Hepatocyte (in vitro differentiated cells): ENCODE measurements at regions not wholly inside any gene's neighbourhood (a gene's known extent, or its start where the extent isn't known, plus 50 kb on each side); places are given as distances from the start of the nearest gene placed in this dataset.
"Not testable (repeated sequence)": the region's sequence is repeated elsewhere in the genome, so short reads cannot be mapped to it uniquely, and the experiment has no call there.

ENCODE experiments used
- DNase-seq: peaks from one replicate; pipeline ENCODE4 v3.0.0-alpha.2; 2016; ENCODE audit warnings: low spot score
- H2AFZ ChIP-seq: fragments of 200-600 bp; sonication (generic); 2 replicates; pipeline ENCODE4 v1.6.0; 2016; ENCODE audit warnings: antibody characterized with exemption, mild to moderate bottlenecking
- H3K27ac ChIP-seq: fragments of 200-600 bp; sonication (generic); 2 replicates; pipeline ENCODE4 v1.5.1; 2016; ENCODE audit warnings: mild to moderate bottlenecking
- H3K27me3 ChIP-seq: fragments of 200-600 bp; sonication (generic); 2 replicates; pipeline ENCODE4 v1.6.1; 2016
- H3K36me3 ChIP-seq: fragments of 200-600 bp; sonication (generic); replicated peaks from 2 replicates; pipeline ENCODE4 v1.5.1; 2016; ENCODE audit warnings: low read depth; ENCODE audit not compliant: insufficient read depth
- H3K4me1 ChIP-seq: fragments of 200-600 bp; sonication (generic); 2 replicates; pipeline ENCODE4 v1.5.1; 2016; ENCODE audit warnings: mild to moderate bottlenecking, moderate library complexity; ENCODE audit not compliant: insufficient read depth
- H3K4me2 ChIP-seq: fragments of 200-600 bp; sonication (generic); 2 replicates; pipeline ENCODE4 v1.6.0; 2016
- H3K4me3 ChIP-seq: fragments of 200-600 bp; sonication (generic); 2 replicates; pipeline ENCODE4 v1.5.1; 2016; ENCODE audit warnings: mild to moderate bottlenecking
- H3K79me2 ChIP-seq: fragments of 200-600 bp; sonication (generic); 2 replicates; pipeline ENCODE4 v1.6.0; 2017; ENCODE audit warnings: mild to moderate bottlenecking
- H3K9me2 ChIP-seq: fragments of 200-600 bp; sonication (generic); replicated peaks from 2 replicates; pipeline ENCODE4 v1.6.0; 2017; ENCODE audit warnings: mild to moderate bottlenecking; ENCODE audit not compliant: insufficient read depth
- H3K9me3 ChIP-seq: fragments of 200-600 bp; sonication (generic); 2 replicates; pipeline ENCODE4 v1.5.1; 2016; ENCODE audit warnings: low read depth, mild to moderate bottlenecking
- H4K20me1 ChIP-seq: fragments of 200-600 bp; sonication (generic); 2 replicates; pipeline ENCODE4 v1.6.0; 2016; ENCODE audit warnings: mild to moderate bottlenecking; ENCODE audit not compliant: insufficient read depth, poor library complexity, severe bottlenecking
- EZH2 ChIP-seq: fragments of 200-600 bp; sonication (generic); IDR thresholded peaks from 2 replicates; pipeline ENCODE4 v1.6.1; 2016; ENCODE audit warnings: antibody characterized with exemption, mild to moderate bottlenecking, borderline replicate concordance
- EZH2phosphoT487 ChIP-seq: fragments of 200-600 bp; sonication (generic); IDR thresholded peaks from one replicate; pipeline ENCODE4 v1.6.1; 2018; ENCODE audit warnings: antibody characterized with exemption, mild to moderate bottlenecking, low read depth, moderate library complexity; ENCODE audit not compliant: unreplicated experiment, severe bottlenecking
- WGBS: methylation state at CpG from one replicate; pipeline ENCODE4 v1.1.6; 2016; ENCODE audit warnings: low lambda C conversion rate; ENCODE audit errors: missing lambda C conversion rate; 5-methylcytosine and 5-hydroxymethylcytosine counted together
- TF ChIP-seq, protein P1 (sequence below): fragments of 200-600 bp; sonication (generic); IDR thresholded peaks from 2 replicates; pipeline ENCODE4 v1.5.1; 2016; ENCODE audit warnings: antibody characterized with exemption, mild to moderate bottlenecking; ENCODE audit not compliant: poor library complexity

DNA sequence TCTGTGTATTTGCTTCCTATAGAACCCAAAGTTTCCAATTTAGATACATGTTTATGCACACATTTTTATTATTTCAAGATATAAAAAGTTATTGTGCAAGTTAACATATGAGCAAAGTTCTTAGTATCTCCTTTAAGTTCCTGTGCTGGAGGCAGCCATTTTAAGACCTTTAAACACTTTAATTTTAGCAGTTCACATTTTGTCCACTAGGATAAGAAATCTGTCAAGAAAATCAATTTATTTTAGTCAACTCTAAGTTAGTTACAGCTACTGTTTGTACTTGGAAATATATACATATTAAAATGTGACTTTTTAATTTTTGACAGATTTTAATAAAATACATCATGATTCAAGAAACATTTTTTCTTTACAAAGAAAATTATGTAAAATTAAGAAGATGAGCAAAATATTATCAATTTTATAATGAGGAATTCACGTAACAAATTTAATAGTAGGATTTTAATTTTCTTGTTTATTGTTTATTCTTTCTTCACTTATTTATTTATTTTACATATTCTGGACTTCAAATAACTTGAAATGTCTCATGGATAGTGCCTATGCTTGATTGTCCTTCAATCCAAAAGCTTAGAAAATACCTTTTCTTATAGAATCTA, 402.6 kb upstream of the GBE1 start:
- H3K36me3 ChIP-seq: no peaks in the 10 kb centered on the region
- H3K27ac ChIP-seq: no peak overlapping the region
- H3K4me3 ChIP-seq: no peak overlapping the region
- no peaks in the 10 kb centered on the region for H4K20me1 ChIP-seq
- TF ChIP-seq, protein P1, sequence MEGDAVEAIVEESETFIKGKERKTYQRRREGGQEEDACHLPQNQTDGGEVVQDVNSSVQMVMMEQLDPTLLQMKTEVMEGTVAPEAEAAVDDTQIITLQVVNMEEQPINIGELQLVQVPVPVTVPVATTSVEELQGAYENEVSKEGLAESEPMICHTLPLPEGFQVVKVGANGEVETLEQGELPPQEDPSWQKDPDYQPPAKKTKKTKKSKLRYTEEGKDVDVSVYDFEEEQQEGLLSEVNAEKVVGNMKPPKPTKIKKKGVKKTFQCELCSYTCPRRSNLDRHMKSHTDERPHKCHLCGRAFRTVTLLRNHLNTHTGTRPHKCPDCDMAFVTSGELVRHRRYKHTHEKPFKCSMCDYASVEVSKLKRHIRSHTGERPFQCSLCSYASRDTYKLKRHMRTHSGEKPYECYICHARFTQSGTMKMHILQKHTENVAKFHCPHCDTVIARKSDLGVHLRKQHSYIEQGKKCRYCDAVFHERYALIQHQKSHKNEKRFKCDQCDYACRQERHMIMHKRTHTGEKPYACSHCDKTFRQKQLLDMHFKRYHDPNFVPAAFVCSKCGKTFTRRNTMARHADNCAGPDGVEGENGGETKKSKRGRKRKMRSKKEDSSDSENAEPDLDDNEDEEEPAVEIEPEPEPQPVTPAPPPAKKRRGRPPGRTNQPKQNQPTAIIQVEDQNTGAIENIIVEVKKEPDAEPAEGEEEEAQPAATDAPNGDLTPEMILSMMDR: peak; percentile 25
- no peak for TF ChIP-seq EZH2phosphoT487
- TF ChIP-seq EZH2: no peak
- no peak for DNase-seq
- no peak overlapping the region for H3K4me2 ChIP-seq
- 95% methylated on average over 1 of the region's 1 CpG for WGBS
- peak overlapping the region; percentile 1 for H2AFZ ChIP-seq
- H3K9me3 ChIP-seq: no peaks in the 10 kb centered on the region
- H3K4me1 ChIP-seq: no peaks in the 10 kb centered on the region
- H3K27me3 ChIP-seq: no peaks in the 10 kb centered on the region
- no peaks in the 10 kb centered on the region for H3K79me2 ChIP-seq
- peaks cover 4% of the 10 kb centered on the region for H3K9me2 ChIP-seq

DNA sequence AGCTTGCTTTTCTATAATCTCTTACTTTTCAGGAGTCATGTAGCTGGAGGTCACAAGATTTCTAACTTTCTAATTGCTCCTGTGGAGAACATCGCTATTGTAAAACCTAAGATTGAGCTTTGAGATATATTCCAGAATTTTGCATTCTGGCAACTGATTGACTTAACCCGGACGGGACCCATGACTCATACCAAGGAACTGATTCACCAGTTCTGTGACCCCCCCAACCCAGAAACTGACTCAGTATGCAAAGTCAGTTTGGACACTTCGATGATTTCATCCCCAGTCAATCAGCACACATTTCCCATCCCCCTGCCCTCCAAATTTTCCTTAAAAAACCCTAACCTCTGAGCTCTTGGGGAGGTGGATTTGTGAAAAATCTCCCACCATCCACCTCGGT, 396.5 kb upstream of the GBE1 start:
- no peak for DNase-seq
- no peaks in the 10 kb centered on the region for H3K79me2 ChIP-seq
- H3K9me3 ChIP-seq: no peaks in the 10 kb centered on the region
- H3K27me3 ChIP-seq: no peaks in the 10 kb centered on the region
- H3K4me2 ChIP-seq: no peak overlapping the region
- TF ChIP-seq, protein P1: no peak
- no peak for TF ChIP-seq EZH2phosphoT487
- TF ChIP-seq EZH2: no peak
- H3K9me2 ChIP-seq: peaks cover 4% of the 10 kb centered on the region
- H3K27ac ChIP-seq: no peak overlapping the region
- H4K20me1 ChIP-seq: no peaks in the 10 kb centered on the region
- WGBS: 88% methylated on average over 5 of the region's 5 CpGs
- no peaks in the 10 kb centered on the region for H3K4me1 ChIP-seq
- no peaks in the 10 kb centered on the region for H3K36me3 ChIP-seq
- no peak overlapping the region for H3K4me3 ChIP-seq
- H2AFZ ChIP-seq: no peak overlapping the region

DNA sequence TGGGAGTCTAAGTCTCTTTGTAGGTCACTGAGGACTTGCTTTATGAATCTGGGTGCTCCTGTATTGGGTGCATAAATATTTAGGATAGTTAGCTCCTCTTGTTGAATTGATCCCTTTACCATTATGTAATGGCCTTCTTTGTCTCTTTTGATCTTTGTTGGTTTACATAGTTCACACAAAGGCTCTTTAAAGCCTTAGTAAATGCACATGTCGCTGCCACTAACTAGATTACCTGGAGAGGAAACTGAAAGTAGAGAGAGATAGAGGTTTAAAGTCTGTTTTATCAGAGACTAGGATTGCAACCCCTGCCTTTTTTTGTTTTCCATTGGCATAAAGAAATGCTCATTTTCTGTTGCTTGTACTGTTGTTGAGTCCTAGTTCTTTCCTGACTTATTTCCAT, 392.4 kb upstream of the GBE1 start:
- H3K27me3 ChIP-seq, H3K9me2 ChIP-seq, H3K4me2 ChIP-seq, H4K20me1 ChIP-seq, H3K79me2 ChIP-seq, H3K9me3 ChIP-seq, H2AFZ ChIP-seq, DNase-seq, H3K27ac ChIP-seq, H3K36me3 ChIP-seq, H3K4me1 ChIP-seq, H3K4me3 ChIP-seq: not testable (repeated sequence)
- WGBS: 28% methylated on average over 1 of the region's 1 CpG

DNA sequence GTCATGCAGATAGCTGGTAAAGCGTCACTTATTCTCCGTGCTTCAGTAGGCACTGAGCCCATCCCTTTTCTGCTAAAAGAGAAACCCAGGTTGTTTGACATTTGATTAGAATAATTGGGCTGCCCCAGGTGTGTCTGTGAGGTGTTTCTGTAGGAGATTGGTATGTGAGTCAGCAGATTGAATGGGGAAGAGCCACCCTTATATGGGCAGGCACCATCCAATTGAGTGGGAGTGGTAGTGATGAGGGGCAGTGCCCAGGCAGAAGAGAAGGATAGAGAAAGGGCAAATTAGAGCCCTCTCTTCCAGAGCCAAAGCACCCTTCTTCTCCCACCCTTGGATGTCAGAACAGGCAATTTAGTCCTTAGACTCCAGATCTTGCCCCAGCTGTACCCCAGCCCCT, 384.3 kb upstream of the GBE1 start:
- Histone ChIP-seq H3K4me2 (no peak overlapping the region), H3K4me3 (no peak overlapping the region), H3K36me3 (no peaks in the 10 kb centered on the region), H4K20me1 (no peaks in the 10 kb centered on the region), H3K4me1 (no peaks in the 10 kb centered on the region), H3K79me2 (no peaks in the 10 kb centered on the region), H3K9me3 (no peaks in the 10 kb centered on the region), H2AFZ (no peak overlapping the region), H3K27ac (no peak overlapping the region), H3K27me3 (no peaks in the 10 kb centered on the region), H3K9me2 (no peaks in the 10 kb centered on the region)
- 74% methylated on average over 2 of the region's 2 CpGs for WGBS
- TF ChIP-seq, protein P1: no peak
- TF ChIP-seq EZH2phosphoT487 (no peak), EZH2 (no peak)
- DNase-seq: no peak
